HG03575 (cell line): ENCODE measurements at regions not wholly inside any gene's neighbourhood (a gene's known extent, or its start where the extent isn't known, plus 50 kb on each side); places are given as distances from the start of the nearest gene placed in this dataset.
"Not testable (repeated sequence)": the region's sequence is repeated elsewhere in the genome, so short reads cannot be mapped to it uniquely, and the experiment has no call there.

ENCODE experiments used
- ATAC-seq: cut with Tn5 transposase; IDR thresholded peaks from one replicate; pipeline ENCODE4 v1.9.1; 2021; ENCODE audit not compliant: unreplicated experiment, insufficient number of reproducible peaks, low FRiP score; ENCODE audit errors: extremely low read depth

DNA sequence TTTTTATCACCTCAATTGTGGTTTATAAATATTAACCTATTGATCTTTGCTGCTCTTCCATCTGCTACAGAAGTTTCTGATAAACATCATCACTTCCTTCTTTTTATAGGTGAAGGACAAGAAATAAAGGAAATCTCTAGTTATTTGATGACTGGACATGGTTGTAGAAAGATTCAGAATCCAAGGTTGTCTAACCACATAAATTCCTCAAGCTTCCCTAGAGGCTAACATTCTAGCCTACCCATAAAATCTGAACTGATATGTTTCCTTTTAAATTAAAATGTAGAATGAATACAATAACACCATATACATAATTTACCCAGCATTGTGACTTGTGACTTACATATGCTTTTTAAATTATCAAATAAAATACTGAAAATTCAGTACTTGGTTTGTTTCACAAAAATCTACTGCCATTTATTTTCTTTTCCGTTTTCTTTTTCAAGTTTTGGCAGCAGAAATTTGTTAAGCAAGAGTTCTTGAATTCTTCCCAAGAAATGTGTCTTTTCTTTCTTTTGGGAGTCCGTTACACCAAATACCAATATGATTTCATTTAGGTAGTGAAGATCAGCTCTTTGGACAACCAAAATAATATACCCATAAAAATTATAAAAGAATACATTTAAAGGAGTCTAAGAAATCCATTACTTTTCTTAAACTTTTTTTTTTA lies 513.2 kb upstream of the ADGRL2 start:
- no peak for ATAC-seq

DNA sequence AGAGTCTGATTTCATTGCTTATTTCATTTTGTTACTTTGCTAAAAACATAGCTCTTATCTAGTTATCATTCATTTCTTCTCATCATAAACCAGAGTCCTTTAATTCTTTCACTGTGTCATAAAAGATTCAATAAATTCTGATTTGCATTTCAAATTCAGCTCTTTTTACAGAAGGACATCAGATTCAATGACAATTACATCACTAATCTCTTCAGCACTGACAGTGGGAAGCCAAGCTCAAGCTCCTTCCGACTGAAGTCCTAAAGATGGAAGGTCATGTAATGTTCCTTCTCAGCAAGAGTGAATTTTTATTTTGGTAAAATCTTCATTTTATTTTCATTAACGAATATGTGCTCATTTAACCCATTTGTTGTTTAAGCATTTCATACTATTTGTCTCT lies 530.7 kb upstream of the ADGRL2 start:
- no peak for ATAC-seq

DNA sequence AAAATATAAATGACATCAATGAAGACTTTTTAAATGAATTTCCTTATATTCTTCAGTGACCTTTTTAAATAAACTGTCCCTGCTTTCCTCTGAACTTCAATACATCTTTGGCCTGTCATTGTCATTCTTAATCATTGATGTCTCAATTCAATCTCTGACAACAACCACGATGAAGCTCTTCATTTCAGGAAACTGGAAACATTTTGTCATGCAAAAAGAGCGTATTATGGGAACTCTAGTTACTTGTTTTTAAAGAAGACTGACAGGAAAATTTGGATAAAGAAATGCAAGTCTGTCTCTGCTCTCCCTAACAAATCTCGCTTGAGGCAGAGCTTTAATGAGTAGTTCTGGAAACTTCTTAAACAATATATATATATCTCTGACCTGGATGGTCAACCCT lies 535.8 kb upstream of the ADGRL2 start:
- no peak for ATAC-seq

- ATAC-seq = no peak
Observed at GRCh38 chr1:81259625-81260411, 540.9 kb upstream of the ADGRL2 start.

DNA sequence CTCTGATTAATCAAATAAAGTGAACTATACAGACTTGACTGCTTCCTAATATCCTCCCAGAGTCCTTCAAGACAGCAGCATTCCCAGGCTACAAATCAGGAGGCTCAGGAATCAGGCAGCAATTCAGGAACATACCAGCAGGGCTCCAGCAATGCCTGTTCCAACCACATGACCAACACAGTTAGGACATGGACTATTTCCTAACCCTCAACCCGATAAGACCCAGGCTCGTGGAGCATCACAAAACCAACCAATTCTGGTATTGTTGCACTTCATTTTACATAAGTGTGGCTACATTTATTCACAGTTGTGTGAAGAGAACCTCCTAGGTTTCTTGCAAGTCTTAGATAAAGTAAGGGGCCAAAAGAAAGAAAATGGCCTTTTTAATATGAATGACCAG lies 546.2 kb upstream of the ADGRL2 start:
- no peak for ATAC-seq

- ATAC-seq = no peak
Observed at GRCh38 chr1:81254068-81254467, 546.7 kb upstream of the ADGRL2 start.

DNA sequence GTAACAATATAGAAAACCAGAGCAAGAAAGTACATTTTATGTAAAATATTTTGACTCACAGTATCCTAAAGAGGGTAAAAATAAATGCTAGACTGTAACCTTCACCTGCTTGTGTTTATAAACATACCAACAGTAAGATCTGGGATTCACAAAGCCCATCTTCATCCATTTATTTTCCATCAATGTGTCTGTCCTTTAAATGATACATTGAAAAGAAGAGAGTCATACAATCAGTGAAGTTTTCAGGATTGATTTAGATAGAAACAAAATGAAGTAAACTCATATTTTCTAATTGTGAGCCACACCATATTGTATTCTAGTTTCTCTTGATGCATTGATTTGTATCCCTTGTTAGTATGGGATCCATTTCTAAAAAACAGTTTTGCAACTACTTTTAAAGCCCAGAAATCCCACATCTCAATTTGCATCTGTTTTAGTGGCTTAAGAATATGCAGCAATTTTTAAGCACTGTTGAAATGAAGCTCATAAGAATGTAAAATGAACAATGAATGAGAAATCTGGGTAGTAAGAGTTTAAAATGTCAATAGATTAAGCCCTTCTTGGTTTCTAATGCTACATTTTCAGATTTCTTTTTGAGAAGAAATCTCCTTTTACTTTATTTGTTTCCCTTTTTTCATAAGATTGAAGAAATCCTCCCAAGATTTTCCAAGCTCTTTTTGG lies 548.1 kb upstream of the ADGRL2 start:
- ATAC-seq = no peak

GRCh38 chr1:81250825-81251224 lies 549.9 kb upstream of the ADGRL2 start:
- not testable (repeated sequence) for ATAC-seq

- not testable (repeated sequence) for ATAC-seq
Observed at GRCh38 chr1:81245084-81245715, 555.5 kb upstream of the ADGRL2 start.

GRCh38 chr1:81244612-81245011 lies 556.1 kb upstream of the ADGRL2 start:
- not testable (repeated sequence) for ATAC-seq

DNA sequence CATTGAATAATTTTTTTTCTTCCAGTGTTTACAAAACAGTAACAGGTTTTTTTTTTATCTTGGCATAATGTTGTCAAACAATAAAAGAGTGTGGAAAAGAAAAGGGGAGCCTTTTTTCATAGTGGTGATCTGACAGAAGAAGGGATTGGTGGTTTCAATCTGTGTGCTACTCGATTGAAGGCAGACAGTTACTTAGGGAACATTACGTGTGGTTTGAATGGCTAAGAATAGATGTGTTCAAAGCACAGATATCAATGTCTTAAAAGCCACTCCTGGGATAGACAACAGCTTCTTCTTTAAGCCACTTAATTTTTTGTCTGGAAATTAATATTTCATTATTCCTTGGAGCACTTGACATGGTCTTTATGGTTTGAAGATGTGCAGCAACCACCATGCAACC lies 558.6 kb upstream of the ADGRL2 start:
- no peak for ATAC-seq

GRCh38 chr1:81238129-81238528 lies 562.6 kb upstream of the ADGRL2 start:
- no peak for ATAC-seq

GRCh38 chr1:81237473-81238089 lies 563.2 kb upstream of the ADGRL2 start:
- no peak for ATAC-seq

DNA sequence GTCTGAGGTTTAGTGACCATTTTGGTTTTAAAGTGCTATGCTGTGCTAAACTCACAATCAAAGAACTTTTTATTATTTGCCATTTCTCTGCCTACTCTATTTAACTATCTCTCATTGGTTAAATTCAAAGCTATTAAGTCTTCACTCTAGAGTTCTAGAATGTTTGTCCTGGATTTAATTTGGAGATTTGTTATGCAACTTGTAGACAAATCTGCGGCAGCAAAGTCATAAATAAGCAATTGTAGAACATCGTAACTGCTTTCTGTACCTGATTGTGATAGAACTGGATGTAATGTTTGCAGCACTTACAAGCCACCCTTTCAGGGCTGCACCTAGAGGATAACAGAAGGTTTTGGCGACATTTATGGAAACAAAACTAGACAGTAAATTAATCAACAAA lies 566.5 kb upstream of the ADGRL2 start:
- no peak for ATAC-seq

DNA sequence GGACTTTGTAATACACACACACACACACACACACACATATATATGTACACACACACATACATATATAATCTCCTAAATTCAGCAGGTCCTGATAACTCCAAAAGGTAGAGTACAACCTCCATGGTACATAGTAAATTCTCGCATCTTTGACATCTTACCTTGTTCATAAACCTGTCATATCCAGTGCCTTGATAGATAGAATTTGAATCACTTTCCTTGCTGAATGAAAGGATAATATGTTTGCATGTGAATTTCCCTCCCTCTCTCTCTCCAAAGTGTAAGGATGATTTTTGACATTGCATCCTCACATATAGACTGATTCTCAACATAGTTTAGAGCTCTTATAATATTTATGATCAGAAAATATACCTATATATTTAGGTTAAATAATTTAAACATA lies 567.1 kb upstream of the ADGRL2 start:
- ATAC-seq = no peak

- ATAC-seq = no peak
Observed at GRCh38 chr1:81232420-81232819, 568.3 kb upstream of the ADGRL2 start.

DNA sequence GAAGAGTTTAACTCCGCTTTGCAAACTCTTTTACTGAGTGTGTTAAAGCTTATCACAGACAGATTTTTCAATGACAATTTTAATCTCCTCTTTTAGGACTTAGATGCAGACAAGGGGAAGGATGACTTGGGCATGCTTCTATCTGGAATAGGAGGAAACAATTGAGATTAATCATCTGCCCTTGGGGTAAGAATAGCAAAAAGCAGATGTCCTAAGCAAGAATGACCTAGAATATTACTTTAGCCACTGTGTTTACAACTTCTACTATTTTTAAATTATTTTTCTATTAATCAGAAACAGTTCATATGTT lies 569.0 kb upstream of the ADGRL2 start:
- ATAC-seq = no peak

DNA sequence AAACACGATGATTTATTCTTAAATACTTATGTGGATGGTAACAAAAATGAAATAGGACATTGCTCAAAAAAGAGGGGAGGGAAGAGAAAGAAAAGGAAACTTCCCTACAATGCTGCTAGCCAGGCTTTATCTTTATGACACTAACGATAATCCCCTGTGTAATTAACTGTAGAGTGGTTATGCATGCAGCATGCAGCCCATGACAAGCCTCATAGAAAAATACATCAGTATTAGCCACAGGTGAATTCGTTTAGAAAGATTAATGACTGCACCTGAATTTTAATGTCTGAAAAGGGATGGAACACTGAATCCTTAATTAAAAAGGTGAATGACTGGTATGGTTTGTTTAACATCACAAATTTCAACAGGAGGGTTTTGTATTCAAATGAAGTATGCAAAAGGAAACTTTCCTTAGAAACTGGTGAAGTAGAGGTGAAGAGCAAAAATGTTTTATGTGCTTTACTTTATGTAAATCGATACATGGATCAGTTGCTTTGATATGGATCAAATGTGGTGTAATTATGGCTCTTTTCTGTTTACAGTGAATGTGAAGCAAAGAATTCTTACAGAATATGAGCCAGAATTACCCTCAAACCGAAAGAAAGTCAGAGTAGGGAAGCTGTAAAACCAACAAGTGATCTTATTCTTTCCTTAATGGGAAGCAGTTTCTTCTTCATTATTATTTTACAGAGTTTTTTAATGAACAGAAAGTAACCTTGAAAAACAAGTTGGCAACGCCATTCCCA lies 569.6 kb upstream of the ADGRL2 start:
- no peak for ATAC-seq

DNA sequence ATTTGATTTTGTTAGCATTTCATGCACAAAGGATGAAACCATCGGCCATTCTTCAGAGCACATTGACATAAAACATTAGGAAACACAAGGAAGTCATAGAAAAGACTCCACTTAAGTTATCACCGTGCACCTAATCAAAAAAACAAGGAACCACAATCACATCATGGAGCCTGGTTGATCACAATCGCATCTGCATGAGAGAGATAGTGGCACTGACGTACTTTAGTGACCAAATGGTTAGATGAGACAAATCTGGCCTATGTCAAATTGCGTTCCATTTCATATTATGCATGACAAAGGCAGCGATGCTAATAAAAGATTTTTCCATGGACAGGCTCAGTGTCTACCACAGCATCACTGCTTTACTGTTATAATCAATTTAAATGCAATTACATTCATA lies 571.8 kb upstream of the ADGRL2 start:
- ATAC-seq = no peak
